ENCODE measurements at regions not wholly inside any gene's neighbourhood (a gene's known extent, or its start where the extent isn't known, plus 50 kb on each side); places are given as distances from the start of the nearest gene placed in this dataset.

DNA sequence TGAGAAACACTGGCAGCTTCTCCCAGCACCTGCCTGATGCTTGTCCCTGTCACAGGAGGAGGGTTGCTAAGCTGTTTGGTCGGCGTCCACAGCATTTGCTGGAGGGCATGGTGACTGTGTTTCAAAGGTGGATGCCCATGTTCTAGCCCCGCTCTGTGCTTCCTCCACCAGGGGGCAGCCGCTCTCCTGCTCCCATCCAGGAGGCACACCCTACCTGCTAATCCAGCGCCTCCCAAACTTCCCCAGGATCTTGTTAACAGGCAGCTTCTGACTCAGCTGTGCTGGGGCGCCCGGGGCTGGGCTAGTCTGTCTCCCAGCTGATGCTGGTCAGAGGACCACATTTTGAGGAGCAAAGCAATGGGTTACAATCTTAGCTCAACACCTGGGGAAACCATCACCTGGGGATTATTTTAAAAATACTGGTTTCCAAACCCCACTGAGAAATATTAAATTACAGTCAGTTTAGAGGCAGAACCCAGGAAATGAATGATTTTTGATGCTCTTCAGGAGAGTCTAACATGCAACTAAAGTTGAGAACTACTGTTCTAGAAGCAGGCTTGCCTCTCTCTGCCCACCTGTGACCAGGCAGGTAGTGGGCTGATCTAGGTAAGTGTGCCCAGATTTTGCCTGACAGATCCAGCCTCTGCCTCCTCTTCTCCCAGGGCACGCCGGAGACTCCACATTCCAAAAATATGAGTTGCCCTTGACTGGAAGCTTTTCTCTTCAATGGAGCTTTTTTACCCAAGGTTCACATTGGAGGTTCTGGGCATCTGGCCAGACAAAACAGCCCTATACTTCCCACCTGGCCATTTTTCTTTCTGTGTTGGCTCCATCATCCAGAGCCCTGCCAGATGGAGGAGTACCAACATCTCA, 92.7 kb upstream of the GPR26 start:
- TF ChIP-seq, protein P1, sequence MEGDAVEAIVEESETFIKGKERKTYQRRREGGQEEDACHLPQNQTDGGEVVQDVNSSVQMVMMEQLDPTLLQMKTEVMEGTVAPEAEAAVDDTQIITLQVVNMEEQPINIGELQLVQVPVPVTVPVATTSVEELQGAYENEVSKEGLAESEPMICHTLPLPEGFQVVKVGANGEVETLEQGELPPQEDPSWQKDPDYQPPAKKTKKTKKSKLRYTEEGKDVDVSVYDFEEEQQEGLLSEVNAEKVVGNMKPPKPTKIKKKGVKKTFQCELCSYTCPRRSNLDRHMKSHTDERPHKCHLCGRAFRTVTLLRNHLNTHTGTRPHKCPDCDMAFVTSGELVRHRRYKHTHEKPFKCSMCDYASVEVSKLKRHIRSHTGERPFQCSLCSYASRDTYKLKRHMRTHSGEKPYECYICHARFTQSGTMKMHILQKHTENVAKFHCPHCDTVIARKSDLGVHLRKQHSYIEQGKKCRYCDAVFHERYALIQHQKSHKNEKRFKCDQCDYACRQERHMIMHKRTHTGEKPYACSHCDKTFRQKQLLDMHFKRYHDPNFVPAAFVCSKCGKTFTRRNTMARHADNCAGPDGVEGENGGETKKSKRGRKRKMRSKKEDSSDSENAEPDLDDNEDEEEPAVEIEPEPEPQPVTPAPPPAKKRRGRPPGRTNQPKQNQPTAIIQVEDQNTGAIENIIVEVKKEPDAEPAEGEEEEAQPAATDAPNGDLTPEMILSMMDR (IDR thresholded peaks at IDR 0.05; ENCODE audit: extremely low read depth in 1 of 2, insufficient read depth in 1 of 2, low read depth in 1 of 2, low read length in 2 of 2), result peak; percentile 47 to 70
- TF ChIP-seq FOS (IDR thresholded peaks at IDR 0.05; ENCODE audit: borderline replicate concordance, insufficient read depth, low read length), result no peak
- TF ChIP-seq POLR2A (IDR thresholded peaks at IDR 0.05; ENCODE audit: low read depth, low read length), result no peak
- Histone ChIP-seq H3K27ac (ENCODE audit: insufficient read depth, low read depth, low read length) (no peak overlapping the region), H2AFZ (ENCODE audit: low read depth, low read length) (no peak overlapping the region), H3K4me2 (ENCODE audit: insufficient read depth, low read length) (no peak overlapping the region), H3K79me2 (ENCODE audit: control insufficient read depth, insufficient read depth, low read length) (no peaks in the 10 kb centered on the region), H3K9me1 (replicated peaks; ENCODE audit: control insufficient read depth, extremely low read depth, insufficient read depth, low read length) (no peaks in the 10 kb centered on the region), H3K9ac (replicated peaks; ENCODE audit: extremely low read depth, insufficient read depth, low read length) (no peak overlapping the region), H3K4me3 (replicated peaks in 1 of 3; ENCODE audit: insufficient read depth in 1 of 3, low read depth in 1 of 3, low read length in 3 of 3) (no peak overlapping the region), H3K4me1 (ENCODE audit: control insufficient read depth, extremely low read depth, insufficient read depth, low read length) (no peaks in the 10 kb centered on the region), H3K36me3 (ENCODE audit: control insufficient read depth in 2 of 2, extremely low read depth in 1 of 2, insufficient read depth in 2 of 2, low read length in 2 of 2) (no peaks in the 10 kb centered on the region), H4K20me1 (replicated peaks; ENCODE audit: control insufficient read depth, extremely low read depth, insufficient read depth, low read length) (no peaks in the 10 kb centered on the region), H3K9me3 (replicated peaks; ENCODE audit: control insufficient read depth, insufficient read depth, low read length) (no peaks in the 10 kb centered on the region), H3K27me3 (ENCODE audit: control insufficient read depth in 2 of 2, insufficient read depth in 2 of 2, low read length in 2 of 2) (no peaks in the 10 kb centered on the region)
- CTCF ChIA-PET, result interaction anchor here (0.9 to 3.0 kb wide), 11 partner anchors 9 to 925 kb away, joined by 3 to 13 read pairs (median 4); no protein-coding TSS in a partner anchor
- intact Hi-C loops (cut with micrococcal nuclease) (no loop called here), dilution Hi-C loops (cut with MboI; ENCODE audit: extremely low pct_ligation_motif_present, low sequenced_read_pairs) (no loop called here)
- no TSS peak for BruUV-seq (replicated peaks)
- FAIRE-seq, result no peak
- POLR2A ChIA-PET, result no interaction called here
- peak; percentile 8 for DNase-seq (ENCODE audit: low read depth, low spot score)

DNA sequence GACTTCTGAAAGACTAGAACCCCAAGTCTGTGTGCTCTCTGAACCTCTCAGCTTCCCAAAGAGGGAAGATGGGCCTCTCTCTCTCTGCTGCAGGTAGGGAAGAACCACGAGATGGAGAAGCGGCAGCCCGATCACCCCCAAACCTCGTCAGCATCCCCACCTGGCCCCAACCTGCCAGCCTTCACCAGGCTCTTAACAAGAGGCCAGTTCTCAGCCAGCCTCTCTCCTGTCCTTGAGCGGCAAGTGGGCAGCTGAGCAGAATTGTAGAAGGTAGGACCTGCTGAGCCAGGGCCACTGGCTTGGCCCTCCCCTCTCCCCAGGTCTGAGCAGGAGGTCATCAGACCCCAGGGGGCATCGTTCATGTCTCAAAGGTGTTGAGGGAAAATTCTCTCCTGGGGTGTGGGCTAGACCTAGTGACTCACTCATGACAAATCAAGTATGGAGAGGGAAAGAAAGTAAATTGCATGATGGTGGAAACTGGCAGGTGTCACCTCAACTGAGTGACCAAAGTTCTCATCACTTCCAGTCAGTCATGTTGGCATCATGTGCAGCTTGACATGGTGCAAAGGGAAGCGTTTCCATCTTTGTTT, 92.0 kb upstream of the GPR26 start:
- no peak overlapping the region for H3K9ac ChIP-seq (replicated peaks; ENCODE audit: extremely low read depth, insufficient read depth, low read length)
- DNase-seq (ENCODE audit: low read depth, low spot score) (no peak), FAIRE-seq (no peak)
- no peaks in the 10 kb centered on the region for H3K9me3 ChIP-seq (replicated peaks; ENCODE audit: control insufficient read depth, insufficient read depth, low read length)
- TF ChIP-seq, protein P1 (IDR thresholded peaks at IDR 0.05; ENCODE audit: extremely low read depth in 1 of 2, insufficient read depth in 1 of 2, low read depth in 1 of 2, low read length in 2 of 2), result no peak
- no peak for TF ChIP-seq JUN (IDR thresholded peaks at IDR 0.05; ENCODE audit: borderline replicate concordance, insufficient read depth, insufficient read length, low read depth)
- no peak for TF ChIP-seq FOS (IDR thresholded peaks at IDR 0.05; ENCODE audit: borderline replicate concordance, insufficient read depth, low read length)
- no peak for TF ChIP-seq MYC (IDR thresholded peaks at IDR 0.05; ENCODE audit: low read depth, low read length)
- no peak for TF ChIP-seq POLR2AphosphoS5 (IDR thresholded peaks at IDR 0.05; ENCODE audit: insufficient read depth, low read depth, low read length)
- TF ChIP-seq EZH2 (IDR thresholded peaks at IDR 0.05; ENCODE audit: borderline replicate concordance, low read depth, low read length, severe bottlenecking), result no peak
- TF ChIP-seq, protein P2, sequence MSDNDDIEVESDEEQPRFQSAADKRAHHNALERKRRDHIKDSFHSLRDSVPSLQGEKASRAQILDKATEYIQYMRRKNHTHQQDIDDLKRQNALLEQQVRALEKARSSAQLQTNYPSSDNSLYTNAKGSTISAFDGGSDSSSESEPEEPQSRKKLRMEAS (IDR thresholded peaks at IDR 0.05; ENCODE audit: insufficient read depth, insufficient read length), result no peak
- no peak for TF ChIP-seq GATA2 (IDR thresholded peaks at IDR 0.05; ENCODE audit: insufficient read depth, insufficient read length, low read depth, low read length)
- TF ChIP-seq POLR2A (IDR thresholded peaks at IDR 0.05; ENCODE audit: low read depth, low read length), result no peak
- H3K27me3 ChIP-seq (ENCODE audit: control insufficient read depth in 2 of 2, insufficient read depth in 2 of 2, low read length in 2 of 2), result no peaks in the 10 kb centered on the region
- no peak overlapping the region for H3K4me2 ChIP-seq (ENCODE audit: insufficient read depth, low read length)
- dilution Hi-C loops (cut with MboI; ENCODE audit: extremely low pct_ligation_motif_present, low sequenced_read_pairs), result no loop called here
- H3K9me1 ChIP-seq (replicated peaks; ENCODE audit: control insufficient read depth, extremely low read depth, insufficient read depth, low read length), result no peaks in the 10 kb centered on the region
- no peak overlapping the region for H3K4me3 ChIP-seq (replicated peaks in 1 of 3; ENCODE audit: insufficient read depth in 1 of 3, low read depth in 1 of 3, low read length in 3 of 3)
- BruUV-seq (replicated peaks), result no TSS peak
- H3K4me1 ChIP-seq (ENCODE audit: control insufficient read depth, extremely low read depth, insufficient read depth, low read length), result no peaks in the 10 kb centered on the region
- H2AFZ ChIP-seq (ENCODE audit: low read depth, low read length), result no peak overlapping the region
- CTCF ChIA-PET, result interaction anchor here (1.2 to 3.0 kb wide), 9 partner anchors 8 to 829 kb away, joined by 3 to 13 read pairs (median 8); no protein-coding TSS in a partner anchor
- no peak overlapping the region for H3K27ac ChIP-seq (ENCODE audit: insufficient read depth, low read depth, low read length)
- H3K36me3 ChIP-seq (ENCODE audit: control insufficient read depth in 2 of 2, extremely low read depth in 1 of 2, insufficient read depth in 2 of 2, low read length in 2 of 2), result no peaks in the 10 kb centered on the region
- no peaks in the 10 kb centered on the region for H3K79me2 ChIP-seq (ENCODE audit: control insufficient read depth, insufficient read depth, low read length)
- POLR2A ChIA-PET, result no interaction called here
- H4K20me1 ChIP-seq (replicated peaks; ENCODE audit: control insufficient read depth, extremely low read depth, insufficient read depth, low read length), result no peaks in the 10 kb centered on the region
- intact Hi-C loops (cut with micrococcal nuclease), result no loop called here
